GM19099 (cell line): ENCODE measurements at regions not wholly inside any gene's neighbourhood (a gene's known extent, or its start where the extent isn't known, plus 50 kb on each side); places are given as distances from the start of the nearest gene placed in this dataset.

ENCODE experiments used
- POLR2A ChIP-seq: IDR thresholded peaks from 3 replicates; pipeline ENCODE4 v1.6.1; 2011; ENCODE audit warnings: low read depth; ENCODE audit not compliant: insufficient read length; ENCODE audit errors: extremely low read depth

DNA sequence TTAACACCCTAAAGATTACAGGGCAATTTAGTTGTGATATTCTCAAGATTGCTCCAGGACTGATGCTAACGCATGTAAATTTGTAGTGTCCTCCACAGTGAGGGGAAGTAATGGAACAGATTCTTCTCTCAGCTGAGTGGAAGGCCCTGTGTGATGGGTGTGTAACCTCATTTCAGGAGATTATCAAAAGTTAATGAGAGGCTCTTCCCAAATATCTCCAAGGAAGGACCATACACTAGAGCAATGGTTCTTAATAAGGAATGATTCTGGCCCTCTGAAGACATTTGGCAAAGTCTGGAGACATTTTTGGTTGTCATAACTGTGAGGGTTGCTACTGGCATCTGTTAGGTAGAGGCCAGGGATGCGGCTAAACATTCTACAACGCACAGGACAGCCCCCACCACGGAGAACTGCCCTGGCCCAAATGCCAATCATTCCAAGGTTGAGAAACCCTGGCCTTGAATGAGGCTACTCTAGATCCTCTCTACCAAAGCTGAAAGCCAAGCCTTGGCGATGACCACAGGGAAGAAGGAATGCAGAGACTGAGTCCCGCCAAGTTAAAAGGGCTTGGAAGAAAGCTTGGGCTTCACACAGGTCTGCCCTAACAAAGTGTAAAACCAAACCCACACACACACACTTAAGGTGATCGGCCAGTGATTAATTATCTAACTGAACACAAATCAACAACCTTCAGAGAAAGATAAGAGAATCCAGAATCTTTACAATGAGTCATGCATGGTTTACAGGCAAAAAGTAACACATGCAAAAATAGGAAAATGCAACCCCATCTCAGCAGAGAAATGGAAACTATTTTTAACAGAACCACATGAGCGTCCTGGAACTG lies 135.8 kb downstream of the SYF2 start:
- TF ChIP-seq POLR2A, result no peak

DNA sequence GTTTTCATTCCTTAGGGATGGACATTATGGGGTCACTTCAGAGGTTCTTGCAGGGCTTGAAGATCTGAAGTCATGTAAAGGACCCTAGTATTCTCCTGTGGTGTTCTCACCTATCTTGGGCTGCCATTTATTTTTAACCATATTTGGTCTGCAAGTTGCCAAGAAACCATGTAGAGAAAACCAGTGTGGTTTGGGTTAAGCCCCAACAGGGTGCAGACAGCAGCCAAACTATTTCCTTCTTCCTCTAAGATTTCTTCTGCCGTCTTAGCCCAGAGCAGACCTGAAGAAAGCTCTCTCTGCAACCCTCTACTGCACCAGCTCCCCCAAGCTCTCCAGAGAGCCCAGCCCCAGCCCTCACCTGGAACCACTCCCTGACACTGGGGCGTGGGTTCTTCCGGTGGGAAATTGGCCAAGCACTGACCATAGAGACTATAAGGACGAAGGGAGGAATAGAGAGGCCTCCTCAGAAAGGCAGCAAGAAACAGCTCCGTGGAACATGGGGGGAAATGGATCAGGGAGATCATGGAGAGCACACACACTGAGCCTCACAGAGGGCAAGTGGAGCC lies 136.6 kb downstream of the SYF2 start:
- no peak for TF ChIP-seq POLR2A

DNA sequence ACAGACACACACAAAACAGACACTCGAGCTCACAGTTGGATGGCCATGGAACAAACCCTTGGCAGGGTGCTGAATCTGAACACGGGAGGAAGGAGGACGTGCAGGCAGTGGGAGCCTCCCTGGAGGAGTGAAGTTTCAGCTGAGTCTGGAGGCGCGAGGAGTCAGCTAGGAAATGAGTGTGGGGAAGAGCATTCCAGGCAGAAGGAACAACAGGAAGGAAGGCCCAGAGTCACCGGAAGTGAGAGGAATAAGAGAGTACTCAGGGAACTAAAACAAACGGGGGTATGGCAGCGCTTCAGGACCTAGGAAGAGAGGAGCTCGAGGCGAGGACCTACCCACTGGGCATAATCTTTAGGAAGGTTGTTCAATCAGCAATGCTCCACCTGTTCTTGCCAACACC lies 137.3 kb downstream of the SYF2 start:
- TF ChIP-seq POLR2A, result no peak

DNA sequence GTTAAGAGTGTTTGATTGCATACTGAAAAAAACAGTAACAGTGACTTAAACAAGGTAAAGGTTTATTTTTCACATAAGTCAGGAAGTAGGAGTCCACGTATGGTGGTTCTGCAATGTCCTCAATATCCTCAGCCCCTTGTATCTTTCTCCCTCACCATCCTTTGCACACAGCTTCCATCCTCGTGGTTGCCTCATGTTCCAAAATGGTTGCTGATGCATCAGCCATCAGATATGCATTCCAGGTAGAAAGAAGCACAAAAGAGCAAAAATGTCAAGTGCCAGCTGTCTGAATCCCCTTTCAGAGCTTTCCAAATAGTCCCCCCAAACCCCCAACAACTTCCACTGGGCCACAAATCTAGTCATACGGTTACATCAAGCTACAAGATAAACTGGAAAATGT lies 138.1 kb downstream of the SYF2 start:
- TF ChIP-seq POLR2A, result no peak

DNA sequence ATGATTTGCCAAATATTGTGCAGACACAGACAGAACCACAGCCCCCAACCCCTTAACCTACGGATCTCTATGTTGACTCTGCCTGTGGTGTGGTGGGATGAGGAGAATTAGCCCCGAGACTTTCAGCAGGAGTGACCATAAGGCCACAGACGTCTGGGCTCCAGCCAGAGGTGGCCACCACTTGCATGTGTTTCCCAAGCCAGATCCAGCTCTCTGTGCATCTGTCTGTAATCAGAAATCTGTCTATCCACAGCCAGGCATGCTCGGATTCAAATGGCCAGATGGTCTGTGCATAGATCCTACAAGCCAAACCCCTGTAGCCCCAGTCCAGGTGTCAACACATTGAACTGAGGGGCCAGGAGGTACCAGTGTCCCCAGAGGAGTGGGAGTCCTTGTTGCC lies 140.6 kb downstream of the SYF2 start:
- TF ChIP-seq POLR2A, result no peak

DNA sequence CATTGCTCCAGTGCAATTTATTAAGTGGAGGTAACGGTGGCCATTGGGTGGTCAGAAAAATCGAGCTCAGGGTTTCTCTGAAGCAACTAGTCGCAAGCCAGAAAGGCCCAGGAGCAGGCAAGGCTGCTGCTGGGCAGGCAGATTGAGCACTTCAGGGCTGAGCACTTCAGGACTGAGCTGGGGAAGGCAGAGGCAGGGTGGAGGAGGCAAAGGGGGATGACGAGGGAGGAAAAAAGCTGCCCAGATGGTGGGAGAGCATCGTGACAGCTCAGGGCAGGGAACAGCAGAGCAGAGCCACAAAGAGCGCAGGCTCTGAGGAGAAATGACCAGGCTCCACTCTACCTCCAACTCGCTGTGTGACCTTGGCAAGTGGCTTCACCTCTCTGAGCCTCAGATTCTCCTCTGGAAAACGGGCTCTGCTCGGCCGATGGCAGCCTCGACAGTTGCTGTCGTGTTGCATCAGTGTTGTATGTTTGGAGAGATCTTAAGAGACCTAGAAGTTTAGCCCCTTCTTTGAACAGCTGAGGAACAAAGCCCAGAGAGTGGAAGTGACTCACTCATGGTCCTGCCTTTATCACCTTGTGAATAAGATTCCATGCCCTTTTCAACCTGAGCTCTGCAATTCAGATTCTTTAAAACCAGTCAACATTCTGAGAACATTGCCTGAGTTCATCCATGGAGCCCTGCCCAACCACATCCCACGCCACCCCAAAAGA lies 141.4 kb downstream of the SYF2 start:
- no peak for TF ChIP-seq POLR2A

DNA sequence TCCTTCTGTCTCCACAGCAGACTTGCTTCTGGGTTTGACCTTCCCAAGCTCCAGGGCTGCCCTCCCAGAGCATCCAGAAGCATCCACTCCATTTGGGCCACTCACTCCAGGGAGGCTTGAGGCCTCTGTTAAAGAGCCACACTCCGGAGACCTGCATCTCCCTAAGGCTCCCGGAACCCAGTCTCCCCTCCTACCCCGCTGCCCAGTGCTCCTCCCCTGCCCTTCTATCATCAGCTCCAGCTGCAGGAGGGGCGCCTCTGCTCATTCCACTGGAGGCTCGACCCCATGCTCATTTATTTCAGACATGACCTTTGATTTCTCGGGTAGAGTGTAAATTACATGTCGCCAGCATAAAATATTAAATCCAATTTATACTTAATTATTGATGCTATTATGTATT lies 142.5 kb downstream of the SYF2 start:
- no peak for TF ChIP-seq POLR2A

DNA sequence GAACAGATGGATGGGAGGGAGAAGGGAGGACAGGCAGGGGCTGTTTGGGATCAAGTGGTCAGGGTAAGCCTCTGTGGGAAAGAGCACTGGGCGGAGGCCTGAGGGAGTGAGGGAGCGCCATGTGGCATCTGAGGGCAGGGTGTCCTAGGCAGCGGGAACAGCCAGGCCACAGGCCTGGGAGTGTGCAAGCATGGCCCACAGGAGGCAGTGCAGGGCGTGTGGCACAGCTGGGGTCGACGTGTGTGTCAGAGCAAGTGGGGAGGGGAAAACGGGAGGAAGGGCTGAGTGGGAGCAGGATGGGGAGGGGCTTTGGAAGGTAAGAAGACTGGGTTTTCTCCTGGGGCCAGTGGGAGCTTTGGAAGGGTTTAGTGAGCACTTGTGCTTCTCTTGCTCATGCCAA lies 143.4 kb downstream of the SYF2 start:
- TF ChIP-seq POLR2A, result no peak

DNA sequence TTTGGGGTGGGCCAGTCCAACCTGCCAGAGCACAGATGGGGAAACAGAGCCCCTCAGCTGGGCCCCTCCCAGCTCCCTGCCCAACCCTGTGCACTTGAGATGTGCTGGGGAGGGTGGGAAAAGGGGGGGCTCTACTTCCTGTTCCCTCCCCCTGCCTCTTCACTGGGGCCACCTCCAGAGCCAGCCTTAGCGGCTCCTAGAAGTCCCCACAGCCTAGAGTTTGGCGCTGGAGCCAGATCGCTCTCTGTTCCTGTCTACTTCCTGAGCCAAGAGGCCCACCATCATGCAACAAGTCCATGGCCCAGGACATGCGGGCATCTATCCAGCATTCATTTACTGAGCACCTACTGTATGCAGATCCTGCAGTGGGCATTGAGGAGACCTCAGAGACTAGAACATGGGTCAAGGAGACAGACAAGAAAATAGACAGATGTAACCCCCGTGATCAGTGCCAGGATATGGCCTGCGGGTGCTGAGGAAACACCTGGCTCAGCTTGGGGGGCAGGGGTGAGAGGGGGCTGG lies 144.1 kb downstream of the SYF2 start:
- TF ChIP-seq POLR2A, result no peak

DNA sequence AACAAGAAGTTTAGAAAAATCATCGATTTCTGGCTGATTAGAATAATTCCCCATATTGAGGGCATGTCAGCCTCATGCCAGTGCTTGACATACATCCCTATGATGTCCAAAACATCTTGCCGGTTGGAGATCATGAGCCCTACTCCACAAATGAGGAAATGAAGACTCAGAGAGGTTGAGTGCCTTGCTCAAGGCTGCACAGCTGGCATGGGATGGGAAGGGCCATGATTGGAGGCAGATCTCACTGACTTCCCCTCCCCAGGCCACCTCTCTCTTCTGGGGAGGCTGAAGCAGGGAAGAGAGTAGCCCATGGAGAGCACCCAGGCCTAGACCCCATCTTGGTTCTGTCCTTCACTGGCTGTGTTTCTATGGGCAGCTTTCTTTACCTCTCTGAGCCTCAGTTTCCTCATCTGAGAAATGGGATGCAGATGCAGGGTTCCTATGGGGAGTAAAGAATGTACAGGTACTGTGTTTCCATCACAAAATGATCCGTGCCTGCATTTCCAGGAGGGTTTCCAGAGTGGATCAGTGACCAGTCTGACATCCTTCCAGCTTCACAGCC lies 145.7 kb downstream of the SYF2 start:
- no peak for TF ChIP-seq POLR2A

DNA sequence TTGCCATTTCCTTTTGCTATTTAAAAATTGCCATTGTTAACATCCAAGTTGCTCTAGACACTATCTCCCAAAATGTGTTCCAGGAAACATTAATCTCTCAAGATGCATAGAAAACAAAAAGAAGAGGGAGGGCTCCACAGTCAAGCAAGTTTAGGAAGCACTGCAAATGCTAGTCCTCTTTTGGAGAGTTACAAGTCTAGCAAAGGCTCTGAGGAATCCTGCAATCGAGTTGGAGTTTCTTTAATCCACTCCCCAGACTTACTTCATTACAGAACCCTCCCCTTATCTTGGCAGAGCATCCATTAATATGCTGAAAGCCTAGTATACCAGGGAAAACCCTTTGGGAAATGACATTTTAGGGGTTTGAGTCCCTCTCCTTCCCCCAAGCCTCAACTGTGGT lies 147.9 kb downstream of the SYF2 start:
- TF ChIP-seq POLR2A, result no peak

DNA sequence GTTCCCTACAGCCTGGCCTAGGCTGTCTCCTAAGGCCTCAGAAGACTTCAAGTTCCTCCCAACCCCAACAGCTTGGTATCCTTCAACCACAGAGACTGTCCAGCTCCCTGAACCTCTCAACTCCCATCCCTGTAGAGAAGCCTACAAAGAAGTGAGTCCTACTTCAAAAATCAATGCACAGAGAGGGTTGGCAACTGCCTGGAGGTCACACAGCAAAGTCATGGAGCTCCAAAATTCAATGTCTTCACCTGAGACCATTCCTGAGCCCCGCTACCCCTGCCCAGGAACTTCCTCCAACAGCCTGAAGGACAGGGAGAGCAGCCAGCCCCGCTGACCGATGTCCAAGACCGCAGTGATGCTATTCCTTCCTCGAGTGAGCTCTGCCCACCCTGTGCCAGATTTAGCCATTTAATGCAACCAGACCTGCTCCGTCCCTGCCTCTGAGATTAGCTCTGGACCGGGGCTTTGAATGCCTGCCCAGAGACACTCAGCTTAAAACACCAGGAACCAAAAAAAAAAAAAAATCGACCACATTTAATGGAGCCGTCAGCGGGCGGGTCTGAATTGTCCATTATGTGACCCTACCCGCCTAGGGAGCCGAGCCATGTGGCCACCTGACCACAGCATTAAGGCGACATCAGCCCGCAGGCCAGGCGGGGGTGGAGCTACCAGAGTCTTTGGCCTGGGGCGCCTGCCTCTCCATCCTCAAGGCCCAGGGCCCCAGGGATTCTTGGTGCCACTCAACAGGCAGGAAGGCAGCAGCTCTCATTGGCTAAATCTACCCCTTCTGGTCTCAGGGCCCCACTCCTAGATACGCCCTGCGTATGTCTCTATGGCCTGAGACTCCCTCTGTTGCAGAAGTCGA lies 148.6 kb downstream of the SYF2 start:
- TF ChIP-seq POLR2A, result no peak

DNA sequence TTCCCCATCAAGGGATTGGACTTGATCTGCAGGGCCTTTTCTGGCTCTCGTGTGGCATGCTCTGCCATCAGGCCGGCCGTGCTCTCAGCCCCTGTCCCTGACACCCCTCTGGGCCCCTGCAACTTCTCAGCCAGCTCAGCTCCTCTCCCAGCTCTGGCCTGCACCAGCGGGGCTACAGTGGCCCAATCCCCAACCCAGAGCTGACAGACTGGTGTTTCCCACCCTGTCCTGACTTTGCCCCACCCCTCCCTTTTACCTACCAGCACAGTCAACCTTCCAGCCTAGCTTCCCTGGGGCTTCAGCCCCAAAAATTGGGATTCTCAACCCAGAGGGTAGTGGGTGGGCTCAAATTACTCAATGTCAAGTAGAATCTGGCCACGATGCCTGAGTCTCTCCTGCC lies 149.3 kb downstream of the SYF2 start:
- TF ChIP-seq POLR2A, result no peak

DNA sequence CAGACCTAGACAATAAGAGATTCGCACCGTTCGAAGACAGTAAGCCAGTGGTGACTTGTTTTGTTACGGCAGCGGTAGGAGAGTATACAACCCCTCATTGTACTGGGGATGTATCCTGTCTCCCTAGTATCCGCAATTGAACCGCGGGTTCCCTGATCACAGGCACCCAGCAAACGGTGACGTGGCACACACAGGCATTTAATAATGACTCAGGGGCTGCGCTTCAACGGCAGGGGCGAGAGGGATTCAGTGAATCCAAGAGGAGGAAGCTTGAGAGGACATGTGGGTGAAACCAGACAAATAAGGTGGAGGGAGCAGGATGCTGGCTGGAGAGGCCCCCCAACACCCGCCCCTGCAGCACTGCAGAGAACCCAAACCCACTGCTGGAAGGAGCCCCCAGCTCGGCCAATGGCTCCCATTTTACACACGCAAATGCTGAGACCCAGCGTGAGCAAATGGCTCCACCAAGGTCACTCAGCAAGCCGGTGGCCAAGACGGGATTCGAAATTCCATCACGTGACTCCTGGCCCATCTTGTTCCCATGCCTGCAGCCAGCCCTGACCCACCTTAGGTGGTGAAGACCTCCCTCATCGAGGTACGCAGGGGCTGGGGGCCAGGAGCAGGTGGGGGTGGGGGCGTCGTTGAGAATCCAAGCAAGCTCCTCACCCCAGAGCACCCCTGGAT lies 149.9 kb downstream of the SYF2 start:
- TF ChIP-seq POLR2A, result no peak

DNA sequence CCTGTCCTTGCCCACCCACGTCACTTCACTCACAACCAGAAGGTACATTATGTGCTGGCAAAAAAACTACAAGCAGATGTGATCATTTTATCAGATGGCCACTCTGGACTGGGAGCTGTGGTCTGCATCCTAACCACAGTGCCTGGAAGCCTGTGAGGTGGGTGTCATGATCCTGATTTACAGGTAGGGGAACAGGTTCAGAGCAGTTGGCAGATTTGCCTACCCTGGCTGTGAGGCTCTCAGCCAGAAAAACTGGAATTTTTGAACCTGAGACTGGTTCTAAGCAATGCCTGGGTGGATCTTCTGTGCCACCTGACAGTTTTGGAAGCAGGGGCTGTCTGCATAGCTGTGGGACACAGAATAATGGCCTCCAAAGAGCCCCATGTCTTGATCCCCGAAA lies 150.8 kb downstream of the SYF2 start:
- TF ChIP-seq POLR2A, result no peak
